ENCODE measurements at regions not wholly inside any gene's neighbourhood (a gene's known extent, or its start where the extent isn't known, plus 50 kb on each side); places are given as distances from the start of the nearest gene placed in this dataset.

DNA sequence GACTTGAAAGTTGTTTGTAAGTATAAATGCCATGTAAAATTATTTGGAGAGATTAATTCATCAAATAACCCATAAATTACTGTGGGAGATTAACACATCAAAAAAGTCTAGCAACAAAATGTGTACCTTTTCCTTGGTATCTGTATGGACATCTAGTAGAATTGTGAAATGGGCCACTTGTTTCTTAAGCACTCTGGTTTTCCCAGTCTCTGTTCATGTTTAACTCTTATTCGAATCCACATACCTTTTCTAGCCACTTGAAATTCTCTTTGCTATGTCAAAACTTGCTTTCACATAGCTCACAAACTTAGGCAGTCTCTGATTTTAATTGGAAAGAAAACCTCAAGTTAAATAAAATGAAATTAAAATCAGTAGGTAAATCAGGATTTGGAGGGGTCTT, 470.6 kb downstream of the LMO7 start:
- TF ChIP-seq POLR2A (IDR thresholded peaks at IDR 0.05), result no peak
- TF ChIP-seq, protein P1, sequence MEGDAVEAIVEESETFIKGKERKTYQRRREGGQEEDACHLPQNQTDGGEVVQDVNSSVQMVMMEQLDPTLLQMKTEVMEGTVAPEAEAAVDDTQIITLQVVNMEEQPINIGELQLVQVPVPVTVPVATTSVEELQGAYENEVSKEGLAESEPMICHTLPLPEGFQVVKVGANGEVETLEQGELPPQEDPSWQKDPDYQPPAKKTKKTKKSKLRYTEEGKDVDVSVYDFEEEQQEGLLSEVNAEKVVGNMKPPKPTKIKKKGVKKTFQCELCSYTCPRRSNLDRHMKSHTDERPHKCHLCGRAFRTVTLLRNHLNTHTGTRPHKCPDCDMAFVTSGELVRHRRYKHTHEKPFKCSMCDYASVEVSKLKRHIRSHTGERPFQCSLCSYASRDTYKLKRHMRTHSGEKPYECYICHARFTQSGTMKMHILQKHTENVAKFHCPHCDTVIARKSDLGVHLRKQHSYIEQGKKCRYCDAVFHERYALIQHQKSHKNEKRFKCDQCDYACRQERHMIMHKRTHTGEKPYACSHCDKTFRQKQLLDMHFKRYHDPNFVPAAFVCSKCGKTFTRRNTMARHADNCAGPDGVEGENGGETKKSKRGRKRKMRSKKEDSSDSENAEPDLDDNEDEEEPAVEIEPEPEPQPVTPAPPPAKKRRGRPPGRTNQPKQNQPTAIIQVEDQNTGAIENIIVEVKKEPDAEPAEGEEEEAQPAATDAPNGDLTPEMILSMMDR (IDR thresholded peaks at IDR 0.05), result no peak
